Adrenal gland (tissue), 5 donors: ENCODE measurements at regions not wholly inside any gene's neighbourhood (a gene's known extent, or its start where the extent isn't known, plus 50 kb on each side); places are given as distances from the start of the nearest gene placed in this dataset.

ENCODE experiments used
- POLR2A ChIP-seq, 2 donors: fragments of 450-650 bp; IDR thresholded peaks; one replicate each; pipeline ENCODE4 v1.6.1; 2017; ENCODE audit warnings: antibody characterized with exemption in 2 of 2, mild to moderate bottlenecking in 2 of 2, moderate library complexity in 1 of 2
- TF ChIP-seq, protein P1 (sequence below), 6 experiments: fragments of 450-650 bp in 4 of 6; fragments of 200-600 bp in 2 of 6; sonication (generic) in 1 of 6; IDR thresholded peaks; 1 replicate in 5 of 6; 2 replicates in 1 of 6; pipeline versions ENCODE4 v1.5.1 to v1.8.0; 2016 to 2021; ENCODE audit warnings: antibody characterized with exemption in 6 of 6, mild to moderate bottlenecking in 2 of 6, moderate library complexity in 1 of 6
- donor health status: DM: no; HTN: no; CAD: no.

DNA sequence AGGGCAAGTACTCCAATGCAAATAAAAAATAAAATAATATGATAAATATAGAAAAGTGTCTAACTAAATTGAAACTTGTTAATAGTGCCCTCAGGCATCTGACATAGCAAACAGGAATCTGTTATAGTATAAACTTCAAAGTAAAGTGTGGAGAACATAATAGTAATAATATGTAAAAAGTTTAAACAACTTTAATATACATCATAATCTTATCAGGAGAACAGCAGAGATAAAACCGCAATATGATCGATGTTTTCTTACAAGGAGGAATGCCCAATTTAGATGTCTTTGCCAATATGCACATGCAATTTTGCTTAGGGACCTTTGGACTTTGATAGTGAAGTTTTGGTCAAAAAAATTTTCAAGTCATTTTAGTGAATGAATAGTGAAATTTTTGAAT is 514.8 kb upstream of the IMPG1 start:
- TF ChIP-seq, protein P1, sequence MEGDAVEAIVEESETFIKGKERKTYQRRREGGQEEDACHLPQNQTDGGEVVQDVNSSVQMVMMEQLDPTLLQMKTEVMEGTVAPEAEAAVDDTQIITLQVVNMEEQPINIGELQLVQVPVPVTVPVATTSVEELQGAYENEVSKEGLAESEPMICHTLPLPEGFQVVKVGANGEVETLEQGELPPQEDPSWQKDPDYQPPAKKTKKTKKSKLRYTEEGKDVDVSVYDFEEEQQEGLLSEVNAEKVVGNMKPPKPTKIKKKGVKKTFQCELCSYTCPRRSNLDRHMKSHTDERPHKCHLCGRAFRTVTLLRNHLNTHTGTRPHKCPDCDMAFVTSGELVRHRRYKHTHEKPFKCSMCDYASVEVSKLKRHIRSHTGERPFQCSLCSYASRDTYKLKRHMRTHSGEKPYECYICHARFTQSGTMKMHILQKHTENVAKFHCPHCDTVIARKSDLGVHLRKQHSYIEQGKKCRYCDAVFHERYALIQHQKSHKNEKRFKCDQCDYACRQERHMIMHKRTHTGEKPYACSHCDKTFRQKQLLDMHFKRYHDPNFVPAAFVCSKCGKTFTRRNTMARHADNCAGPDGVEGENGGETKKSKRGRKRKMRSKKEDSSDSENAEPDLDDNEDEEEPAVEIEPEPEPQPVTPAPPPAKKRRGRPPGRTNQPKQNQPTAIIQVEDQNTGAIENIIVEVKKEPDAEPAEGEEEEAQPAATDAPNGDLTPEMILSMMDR (IDR thresholded peaks at IDR 0.05): no peak
- no peak for TF ChIP-seq POLR2A (IDR thresholded peaks at IDR 0.05)
